ENCODE measurements at regions not wholly inside any gene's neighbourhood (a gene's known extent, or its start where the extent isn't known, plus 50 kb on each side); places are given as distances from the start of the nearest gene placed in this dataset.

GRCh38 chr3:18208856-18209255 is 216.3 kb downstream of the SATB1 start:
- Histone ChIP-seq H3K23ac (ENCODE audit: insufficient read length, low read depth, low read length) (no peak overlapping the region), H2BK120ac (ENCODE audit: low read depth, low read length, poor library complexity, severe bottlenecking) (no peak overlapping the region), H3T11ph (ENCODE audit: low read length) (no peak overlapping the region), H2AK5ac (ENCODE audit: insufficient read length, low read length) (no peak overlapping the region), H3K27me3 (ENCODE audit: insufficient read depth, low read length) (no peaks in the 10 kb centered on the region), H3K4me1 (ENCODE audit: insufficient read depth, low read length) (no peaks in the 10 kb centered on the region), H3K79me1 (ENCODE audit: insufficient read depth, low read depth, low read length, poor library complexity, severe bottlenecking) (no peaks in the 10 kb centered on the region), H3K79me2 (ENCODE audit: insufficient read depth, low read length) (no peaks in the 10 kb centered on the region), H2BK5ac (ENCODE audit: insufficient read length, low read length) (no peak overlapping the region), H4K20me1 (ENCODE audit: control insufficient read depth, insufficient read depth, insufficient read length) (no peaks in the 10 kb centered on the region), H3K9ac (ENCODE audit: extremely low read depth, insufficient read length, low read length) (no peak overlapping the region), H3K14ac (ENCODE audit: insufficient read depth, low read length) (no peak overlapping the region), H4K8ac (replicated peaks; ENCODE audit: insufficient read length, low read depth, low read length) (no peak overlapping the region), H2AFZ (ENCODE audit: low read length) (no peak overlapping the region), H4K91ac (ENCODE audit: insufficient read length, low read depth, low read length) (no peak overlapping the region), H3K18ac (ENCODE audit: insufficient read length, low read depth, low read length) (no peak overlapping the region), H2BK12ac (ENCODE audit: insufficient read length, low read depth, low read length) (no peak overlapping the region), H3K23me2 (ENCODE audit: insufficient read length, low read depth, low read length, poor library complexity, severe bottlenecking) (no peaks in the 10 kb centered on the region), H3K4me2 (ENCODE audit: insufficient read depth, insufficient read length, low read length) (no peak overlapping the region), H3K9me3 (ENCODE audit: control insufficient read depth, low read depth, low read length) (no peaks in the 10 kb centered on the region), H2BK20ac (ENCODE audit: low read depth, low read length, poor library complexity, severe bottlenecking) (no peak overlapping the region), H3K56ac (ENCODE audit: insufficient read length, low read depth, low read length) (no peak overlapping the region), H3K4ac (ENCODE audit: low read depth, low read length) (no peak overlapping the region), H2BK15ac (ENCODE audit: low read depth, low read length) (no peak overlapping the region), H4K5ac (ENCODE audit: insufficient read length, low read depth, low read length) (no peak overlapping the region), H3K27ac (ENCODE audit: insufficient read length, low read depth, low read length) (no peak overlapping the region)
- DNase-seq: no peak
- Mint-ChIP-seq H3K27ac (no peak overlapping the region), H3K4me1 (peaks cover 10% of the 10 kb centered on the region in 2 experiments), H3K9me3 (no peaks in the 10 kb centered on the region), H3K36me3 (ENCODE audit: insufficient read depth in 1 of 3, low read depth in 3 of 3) (no peaks in the 10 kb centered on the region), H3K4me3 (no peak overlapping the region), H3K27me3 (ENCODE audit: low read depth) (no peaks in the 10 kb centered on the region)
- TF ChIP-seq CTCF (conservative IDR thresholded peaks at IDR 0.05): no peak
- no CpG with 5 or more reads among the region's 3 CpGs for WGBS (ENCODE audit: extremely low coverage, insufficient read length, low lambda C conversion rate)
